H1 (cell line): ENCODE measurements at regions not wholly inside any gene's neighbourhood (a gene's known extent, or its start where the extent isn't known, plus 50 kb on each side); places are given as distances from the start of the nearest gene placed in this dataset.

Source experiments
- ASH2L ChIP-seq: fragments of 200-600, 300-600 bp; sonication (generic); IDR thresholded peaks from one replicate; pipeline ENCODE4 v1.7.1; 2017; ENCODE audit warnings: low read length
- CHD2 ChIP-seq: IDR thresholded peaks from 2 replicates; pipeline ENCODE4 v1.6.1; 2012; ENCODE audit warnings: low read length, improper control_type of control experiment
- CTCF ChIP-seq, 3 experiments: IDR thresholded peaks; 1 replicate in 2 of 3; 2 replicates in 1 of 3; pipeline versions ENCODE4 v1.5.1 to v1.6.1; 2011; ENCODE audit warnings: low read length in 3 of 3, mild to moderate bottlenecking in 3 of 3, inconsistent platforms in 2 of 3, low read depth in 1 of 3, moderate library complexity in 1 of 3; ENCODE audit not compliant: insufficient read depth in 1 of 3; ENCODE audit errors: control extremely low read depth in 1 of 3
- EZH2 ChIP-seq: fragments of 200-600 bp; sonication (generic); IDR thresholded peaks from 2 replicates; pipeline ENCODE4 v1.7.1; 2012; ENCODE audit warnings: low read depth, mild to moderate bottlenecking, moderate library complexity, low read length, inconsistent platforms; ENCODE audit not compliant: severe bottlenecking
- GABPA ChIP-seq: IDR thresholded peaks from 2 replicates; pipeline ENCODE4 v1.6.1; 2011; ENCODE audit warnings: mild to moderate bottlenecking, low read length, moderate library complexity, borderline replicate concordance; ENCODE audit not compliant: insufficient read depth
- HDAC2 ChIP-seq, 2 experiments: fragments of 300-600 bp in 1 of 2; sonication (generic) in 1 of 2; IDR thresholded peaks; 2 replicates each; pipeline ENCODE4 v1.6.1; 2011 to 2012; ENCODE audit warnings: low read depth in 2 of 2, low read length in 2 of 2, mild to moderate bottlenecking in 2 of 2, moderate library complexity in 2 of 2, borderline replicate concordance in 1 of 2, inconsistent platforms in 1 of 2
- HDAC6 ChIP-seq: IDR thresholded peaks from one replicate; pipeline ENCODE4 v1.7.1; 2012; ENCODE audit warnings: low read depth, mild to moderate bottlenecking, inconsistent platforms, low read length, moderate library complexity
- POLR2A ChIP-seq, 2 experiments: IDR thresholded peaks; 1 replicate in 1 of 2; 2 replicates in 1 of 2; pipeline ENCODE4 v1.6.1; 2011; ENCODE audit warnings: low read depth in 2 of 2, low read length in 2 of 2, mild to moderate bottlenecking in 2 of 2; ENCODE audit errors: control extremely low read depth in 1 of 2
- RXRA ChIP-seq: IDR thresholded peaks from 2 replicates; pipeline ENCODE4 v1.6.1; 2011; ENCODE audit warnings: low read depth, mild to moderate bottlenecking, low read length, moderate library complexity; ENCODE audit not compliant: insufficient read depth
- SP1 ChIP-seq: IDR thresholded peaks from 2 replicates; pipeline ENCODE4 v1.6.1; 2011; ENCODE audit warnings: low read depth, low read length
- TAF1 ChIP-seq: IDR thresholded peaks from 2 replicates; pipeline ENCODE4 v1.6.1; 2011; ENCODE audit warnings: mild to moderate bottlenecking, low read depth, low read length
- USF2 ChIP-seq: IDR thresholded peaks from 2 replicates; pipeline ENCODE4 v1.6.1; 2011; ENCODE audit warnings: low read length, improper control_type of control experiment
- YY1 ChIP-seq: IDR thresholded peaks from 2 replicates; pipeline ENCODE4 v1.6.1; 2011; ENCODE audit warnings: low read depth, mild to moderate bottlenecking, low read length

- no peak for TF ChIP-seq POLR2A (IDR thresholded peaks at IDR 0.05; ENCODE audit: control extremely low read depth in 1 of 2, low read depth in 2 of 2, low read length in 2 of 2)
- TF ChIP-seq USF2, result no peak
- no peak for TF ChIP-seq CTCF (IDR thresholded peaks at IDR 0.05; ENCODE audit: control extremely low read depth in 1 of 3, insufficient read depth in 1 of 3, low read depth in 1 of 3, low read length in 3 of 3)
- no peak for TF ChIP-seq EZH2
- TF ChIP-seq YY1, result no peak
- TF ChIP-seq RXRA, result no peak
- no peak for TF ChIP-seq CHD2
- no peak for TF ChIP-seq SP1
- TF ChIP-seq GABPA, result no peak
- TF ChIP-seq HDAC6, result no peak
- no peak for TF ChIP-seq TAF1
- TF ChIP-seq HDAC2 (IDR thresholded peaks at IDR 0.05; ENCODE audit: borderline replicate concordance in 1 of 2, low read depth in 2 of 2, low read length in 2 of 2), result no peak
- no peak for TF ChIP-seq ASH2L
Measured at GRCh38 chr1:213884942-213885341, 102.8 kb upstream of the PROX1 start.
